Skeletal muscle satellite cell (primary cell): ENCODE measurements at regions not wholly inside any gene's neighbourhood (a gene's known extent, or its start where the extent isn't known, plus 50 kb on each side); places are given as distances from the start of the nearest gene placed in this dataset.

Experiments used
- H3K27me3 ChIP-seq: 2 replicates; pipeline ENCODE4 v1.7.0; 2013; ENCODE audit warnings: low read length; ENCODE audit not compliant: control insufficient read depth, insufficient read depth
- H3K36me3 ChIP-seq: 2 replicates; pipeline ENCODE4 v1.7.0; 2013; ENCODE audit warnings: mild to moderate bottlenecking, control low read depth, low read length; ENCODE audit not compliant: insufficient read depth
- H3K4me1 ChIP-seq: 2 replicates; pipeline ENCODE4 v1.7.0; 2013; ENCODE audit warnings: low read length; ENCODE audit not compliant: control insufficient read depth, insufficient read depth
- H3K4me2 ChIP-seq: 2 replicates; pipeline ENCODE4 v1.7.0; 2013; ENCODE audit warnings: mild to moderate bottlenecking, low read length
- H3K4me3 ChIP-seq: 2 replicates; pipeline ENCODE4 v1.7.0; 2013; ENCODE audit warnings: low read length
- H3K9ac ChIP-seq: 2 replicates; pipeline ENCODE4 v1.7.0; 2013; ENCODE audit warnings: mild to moderate bottlenecking, low read depth, low read length, moderate library complexity
- H3K9me3 ChIP-seq: replicated peaks from 2 replicates; pipeline ENCODE4 v1.7.0; 2013; ENCODE audit warnings: mild to moderate bottlenecking, control low read depth, low read length

- Histone ChIP-seq H3K9me3 (no peaks in the 10 kb centered on the region), H3K4me2 (no peak overlapping the region), H3K9ac (no peak overlapping the region), H3K27me3 (no peaks in the 10 kb centered on the region), H3K4me1 (no peaks in the 10 kb centered on the region), H3K4me3 (no peak overlapping the region), H3K36me3 (no peaks in the 10 kb centered on the region)
These were observed 263.8 kb upstream of the CDIN1 start for GRCh38 chr15:36315649-36316048.

- Histone ChIP-seq H3K27me3 (no peaks in the 10 kb centered on the region), H3K4me2 (no peak overlapping the region), H3K9me3 (no peaks in the 10 kb centered on the region), H3K9ac (no peak overlapping the region), H3K36me3 (no peaks in the 10 kb centered on the region), H3K4me3 (no peak overlapping the region), H3K4me1 (no peaks in the 10 kb centered on the region)
These were observed 255.8 kb upstream of the CDIN1 start for GRCh38 chr15:36323615-36324014.

- Histone ChIP-seq H3K9me3 (no peaks in the 10 kb centered on the region), H3K4me2 (no peak overlapping the region), H3K36me3 (no peaks in the 10 kb centered on the region), H3K4me1 (no peaks in the 10 kb centered on the region), H3K27me3 (no peaks in the 10 kb centered on the region), H3K9ac (no peak overlapping the region), H3K4me3 (no peak overlapping the region)
These were observed 254.2 kb upstream of the CDIN1 start for GRCh38 chr15:36325206-36325605.

- Histone ChIP-seq H3K9me3 (no peaks in the 10 kb centered on the region), H3K4me3 (no peak overlapping the region), H3K4me1 (peaks cover 7% of the 10 kb centered on the region), H3K36me3 (no peaks in the 10 kb centered on the region), H3K4me2 (no peak overlapping the region), H3K9ac (no peak overlapping the region), H3K27me3 (no peaks in the 10 kb centered on the region)
These were observed 249.8 kb upstream of the CDIN1 start for GRCh38 chr15:36329592-36329991.

GRCh38 chr15:36330598-36330997 is 248.8 kb upstream of the CDIN1 start:
- Histone ChIP-seq H3K9me3 (no peaks in the 10 kb centered on the region), H3K27me3 (no peaks in the 10 kb centered on the region), H3K9ac (no peak overlapping the region), H3K4me3 (no peak overlapping the region), H3K4me2 (no peak overlapping the region), H3K36me3 (no peaks in the 10 kb centered on the region), H3K4me1 (peaks cover 7% of the 10 kb centered on the region)

GRCh38 chr15:36331531-36332275 is 247.7 kb upstream of the CDIN1 start:
- Histone ChIP-seq H3K4me2 (peak overlapping the region; percentile 11), H3K36me3 (no peaks in the 10 kb centered on the region), H3K4me1 (peaks cover 7% of the 10 kb centered on the region), H3K9me3 (no peaks in the 10 kb centered on the region), H3K4me3 (no peak overlapping the region), H3K9ac (peak overlapping the region; percentile 1), H3K27me3 (no peaks in the 10 kb centered on the region)

- H3K4me1 ChIP-seq: peaks cover 7% of the 10 kb centered on the region
- no peak overlapping the region for H3K4me3 ChIP-seq
- no peak overlapping the region for H3K9ac ChIP-seq
- H3K27me3 ChIP-seq: no peaks in the 10 kb centered on the region
- H3K4me2 ChIP-seq: no peak overlapping the region
- H3K36me3 ChIP-seq: no peaks in the 10 kb centered on the region
- no peaks in the 10 kb centered on the region for H3K9me3 ChIP-seq
These were observed 247.1 kb upstream of the CDIN1 start for GRCh38 chr15:36332301-36332700.

- H3K4me1 ChIP-seq: peaks cover 7% of the 10 kb centered on the region
- H3K4me3 ChIP-seq: no peak overlapping the region
- no peaks in the 10 kb centered on the region for H3K27me3 ChIP-seq
- no peak overlapping the region for H3K4me2 ChIP-seq
- no peak overlapping the region for H3K9ac ChIP-seq
- no peaks in the 10 kb centered on the region for H3K36me3 ChIP-seq
- no peaks in the 10 kb centered on the region for H3K9me3 ChIP-seq
These were observed 246.5 kb upstream of the CDIN1 start for GRCh38 chr15:36332896-36333295.

- Histone ChIP-seq H3K4me3 (no peak overlapping the region), H3K4me1 (peaks cover 7% of the 10 kb centered on the region), H3K27me3 (no peaks in the 10 kb centered on the region), H3K4me2 (no peak overlapping the region), H3K9me3 (no peaks in the 10 kb centered on the region), H3K9ac (no peak overlapping the region), H3K36me3 (no peaks in the 10 kb centered on the region)
These were observed 245.4 kb upstream of the CDIN1 start for GRCh38 chr15:36334059-36334458.

GRCh38 chr15:36335224-36335623 is 244.2 kb upstream of the CDIN1 start:
- no peaks in the 10 kb centered on the region for H3K9me3 ChIP-seq
- no peak overlapping the region for H3K4me2 ChIP-seq
- H3K4me3 ChIP-seq: no peak overlapping the region
- H3K4me1 ChIP-seq: peaks cover 7% of the 10 kb centered on the region
- H3K36me3 ChIP-seq: no peaks in the 10 kb centered on the region
- H3K27me3 ChIP-seq: no peaks in the 10 kb centered on the region
- H3K9ac ChIP-seq: no peak overlapping the region

GRCh38 chr15:36335659-36336058 is 243.8 kb upstream of the CDIN1 start:
- Histone ChIP-seq H3K27me3 (no peaks in the 10 kb centered on the region), H3K36me3 (no peaks in the 10 kb centered on the region), H3K9ac (no peak overlapping the region), H3K4me2 (no peak overlapping the region), H3K4me3 (no peak overlapping the region), H3K4me1 (peaks cover 7% of the 10 kb centered on the region), H3K9me3 (no peaks in the 10 kb centered on the region)

- Histone ChIP-seq H3K4me1 (no peaks in the 10 kb centered on the region), H3K4me3 (no peak overlapping the region), H3K36me3 (no peaks in the 10 kb centered on the region), H3K4me2 (no peak overlapping the region), H3K9me3 (no peaks in the 10 kb centered on the region), H3K27me3 (no peaks in the 10 kb centered on the region), H3K9ac (no peak overlapping the region)
These were observed 234.5 kb upstream of the CDIN1 start for GRCh38 chr15:36344887-36345286.
